ENCODE measurements at regions not wholly inside any gene's neighbourhood (a gene's known extent, or its start where the extent isn't known, plus 50 kb on each side); places are given as distances from the start of the nearest gene placed in this dataset.
A peak's percentile ranks its signal among the peaks of the same experiment; 100 is the strongest.

- TF ChIP-seq CTCF (IDR thresholded peaks at IDR 0.05; ENCODE audit: control insufficient read depth, extremely low read depth, insufficient read depth): no peak
- no peak for DNase-seq (ENCODE audit: low read depth)
- H3K4me3 ChIP-seq (ENCODE audit: low read depth, low read length): no peak overlapping the region
Observed at GRCh38 chr18:76579301-76579695, 84.3 kb upstream of the ZNF516 start.

GRCh38 chr18:76578571-76579300 lies 83.7 kb upstream of the ZNF516 start:
- TF ChIP-seq CTCF (IDR thresholded peaks at IDR 0.05; ENCODE audit: control insufficient read depth, extremely low read depth, insufficient read depth): no peak
- no peak for DNase-seq (ENCODE audit: low read depth)
- no peak overlapping the region for H3K4me3 ChIP-seq (ENCODE audit: low read depth, low read length)

GRCh38 chr18:76573325-76574025 lies 78.4 kb upstream of the ZNF516 start:
- TF ChIP-seq CTCF (IDR thresholded peaks at IDR 0.05; ENCODE audit: control insufficient read depth, extremely low read depth, insufficient read depth): no peak
- no peak overlapping the region for H3K4me3 ChIP-seq (ENCODE audit: low read depth, low read length)
- DNase-seq (ENCODE audit: low read depth): peak; percentile 8

GRCh38 chr18:76572518-76573247 lies 77.6 kb upstream of the ZNF516 start:
- no peak for DNase-seq (ENCODE audit: low read depth)
- TF ChIP-seq CTCF (IDR thresholded peaks at IDR 0.05; ENCODE audit: control insufficient read depth, extremely low read depth, insufficient read depth): no peak

GRCh38 chr18:76571689-76572088 lies 76.6 kb upstream of the ZNF516 start:
- DNase-seq (ENCODE audit: low read depth): no peak
- H3K4me3 ChIP-seq (ENCODE audit: low read depth, low read length): no peak overlapping the region
- no peak for TF ChIP-seq CTCF (IDR thresholded peaks at IDR 0.05; ENCODE audit: control insufficient read depth, extremely low read depth, insufficient read depth)

More at GRCh38 chr18:76572518-76573247, 77.6 kb upstream of the ZNF516 start:
- no peak overlapping the region for H3K4me3 ChIP-seq (ENCODE audit: low read depth, low read length)

GRCh38 chr18:76570856-76571255 lies 75.8 kb upstream of the ZNF516 start:
- no peak for DNase-seq (ENCODE audit: low read depth)
- H3K4me3 ChIP-seq (ENCODE audit: low read depth, low read length): no peak overlapping the region
- no peak for TF ChIP-seq CTCF (IDR thresholded peaks at IDR 0.05; ENCODE audit: control insufficient read depth, extremely low read depth, insufficient read depth)

Data from LNCaP clone FGC (cell line).